ENCODE measurements at regions not wholly inside any gene's neighbourhood (a gene's known extent, or its start where the extent isn't known, plus 50 kb on each side); places are given as distances from the start of the nearest gene placed in this dataset.

- no peak for FAIRE-seq
These were observed 522.7 kb upstream of the CDH4 start for GRCh38 chr20:60729135-60729900.

- no peak for FAIRE-seq
These were observed 519.7 kb upstream of the CDH4 start for GRCh38 chr20:60732322-60732721.

- FAIRE-seq: no peak
These were observed 504.0 kb upstream of the CDH4 start for GRCh38 chr20:60748086-60748485.

GRCh38 chr20:60749804-60750602, 502.1 kb upstream of the CDH4 start:
- FAIRE-seq: no peak

GRCh38 chr20:60750909-60751308, 501.2 kb upstream of the CDH4 start:
- FAIRE-seq: no peak

- no peak for FAIRE-seq
These were observed 500.2 kb upstream of the CDH4 start for GRCh38 chr20:60751826-60752225.

- FAIRE-seq: no peak
These were observed 499.2 kb upstream of the CDH4 start for GRCh38 chr20:60752741-60753420.

- FAIRE-seq: no peak
These were observed 497.2 kb upstream of the CDH4 start for GRCh38 chr20:60754856-60755255.

- FAIRE-seq: no peak
These were observed 492.4 kb upstream of the CDH4 start for GRCh38 chr20:60759651-60760050.

GRCh38 chr20:60760256-60761000, 491.6 kb upstream of the CDH4 start:
- FAIRE-seq: no peak

GRCh38 chr20:60761056-60761455, 491.0 kb upstream of the CDH4 start:
- FAIRE-seq: no peak

- no peak for FAIRE-seq
These were observed 489.7 kb upstream of the CDH4 start for GRCh38 chr20:60762386-60762785.

- no peak for FAIRE-seq
These were observed 487.7 kb upstream of the CDH4 start for GRCh38 chr20:60764328-60764727.

GRCh38 chr20:60764771-60765170, 487.3 kb upstream of the CDH4 start:
- FAIRE-seq: no peak

GRCh38 chr20:60765821-60766403, 486.1 kb upstream of the CDH4 start:
- FAIRE-seq: no peak

GRCh38 chr20:60768216-60768615, 483.8 kb upstream of the CDH4 start:
- FAIRE-seq: no peak

- FAIRE-seq: no peak
These were observed 471.6 kb upstream of the CDH4 start for GRCh38 chr20:60780388-60781025.

- no peak for FAIRE-seq
These were observed 469.0 kb upstream of the CDH4 start for GRCh38 chr20:60782959-60783625.

GRCh38 chr20:60785301-60785700, 466.8 kb upstream of the CDH4 start:
- FAIRE-seq: no peak

GRCh38 chr20:60785785-60786184, 466.3 kb upstream of the CDH4 start:
- FAIRE-seq: no peak

GRCh38 chr20:60786686-60787217, 465.3 kb upstream of the CDH4 start:
- no peak for FAIRE-seq

Measured in islet of Langerhans (tissue), 1 donor.